NCI-H1105 treated with DMSO at 0.1 percent for 48 hours (cell line): ENCODE measurements at regions not wholly inside any gene's neighbourhood (a gene's known extent, or its start where the extent isn't known, plus 50 kb on each side); places are given as distances from the start of the nearest gene placed in this dataset.
A peak's percentile ranks its signal among the peaks of the same experiment; 100 is the strongest.

Source experiments
- DNase-seq: peaks from one replicate; lab custom pipeline; 2025; lab: John Stamatoyannopoulos, UW

DNA sequence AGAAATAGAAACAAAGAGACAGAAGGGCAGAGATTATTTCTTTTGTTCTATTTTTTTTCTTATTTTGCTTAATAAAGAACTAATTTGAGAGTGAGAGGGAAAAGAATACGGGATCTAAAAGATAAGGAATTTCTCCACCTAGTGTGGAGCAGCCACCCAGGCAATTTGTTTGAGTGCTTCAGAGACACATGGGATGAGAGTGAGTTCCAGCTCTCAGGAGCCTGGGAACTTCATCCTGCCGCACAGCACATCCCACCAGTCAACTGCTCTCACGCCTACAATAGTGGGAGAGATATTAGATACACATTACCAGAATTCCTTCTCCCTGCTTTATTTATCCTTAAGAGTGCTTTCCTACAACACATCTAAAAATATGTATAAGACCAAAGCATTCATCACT is 946.4 kb downstream of the PDHA2 start:
- no peak for DNase-seq

DNA sequence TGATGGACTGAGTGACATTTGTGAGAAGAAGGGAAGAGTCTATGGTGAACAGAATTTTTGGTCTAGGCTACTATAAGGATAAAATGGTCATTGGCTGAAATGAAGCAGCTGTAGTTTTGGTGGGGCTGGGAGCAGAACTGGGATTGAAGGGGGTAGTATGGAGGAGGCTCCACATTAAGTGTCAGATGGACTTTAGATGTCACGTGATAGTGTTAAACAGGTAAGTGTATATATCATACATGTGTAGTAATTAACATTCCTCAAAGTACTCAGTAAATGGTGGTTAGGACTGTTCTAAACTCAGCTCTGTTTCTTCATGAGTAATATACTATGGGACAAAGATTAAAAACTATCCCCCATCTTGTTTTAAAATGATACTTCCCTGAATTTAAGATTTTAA is 947.9 kb downstream of the PDHA2 start:
- no peak for DNase-seq

DNA sequence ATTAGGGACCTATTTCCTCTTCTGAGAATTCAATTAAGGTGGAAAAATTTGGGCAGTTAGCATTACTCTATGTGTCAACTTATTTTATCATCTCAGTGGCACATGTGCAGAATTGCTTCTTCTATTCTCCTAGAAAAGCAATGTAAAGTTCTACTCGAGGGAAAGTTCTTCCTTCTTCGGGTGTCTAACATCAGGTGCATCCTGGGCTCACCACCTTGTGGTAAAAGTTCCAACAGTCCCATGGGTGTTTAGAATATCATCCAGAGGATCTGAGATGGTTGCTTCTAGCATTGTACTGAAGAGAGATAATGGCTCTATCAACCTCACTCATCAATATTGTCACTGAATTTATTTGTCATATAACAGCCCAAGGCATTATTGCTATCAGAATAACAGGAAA is 969.7 kb downstream of the PDHA2 start:
- no peak for DNase-seq

DNA sequence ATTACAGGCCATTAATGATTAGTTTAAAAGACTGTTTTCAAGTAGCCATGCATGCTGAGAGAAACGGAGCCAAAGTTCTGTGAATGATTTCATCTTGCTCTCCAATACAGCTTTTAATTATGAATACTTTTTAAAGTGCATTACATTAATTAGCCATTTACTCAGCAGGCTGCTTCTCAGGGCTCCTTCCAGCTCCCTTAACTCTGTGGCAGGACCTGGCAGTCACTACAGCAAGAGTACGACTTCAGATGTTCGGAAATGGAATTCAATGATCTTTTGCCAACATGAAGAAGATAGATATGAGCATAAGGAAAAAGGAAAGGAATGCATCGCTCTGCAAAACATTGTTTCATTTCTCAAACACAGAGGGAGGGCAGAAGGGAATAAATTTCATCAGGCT is 987.2 kb downstream of the PDHA2 start:
- no peak for DNase-seq

DNA sequence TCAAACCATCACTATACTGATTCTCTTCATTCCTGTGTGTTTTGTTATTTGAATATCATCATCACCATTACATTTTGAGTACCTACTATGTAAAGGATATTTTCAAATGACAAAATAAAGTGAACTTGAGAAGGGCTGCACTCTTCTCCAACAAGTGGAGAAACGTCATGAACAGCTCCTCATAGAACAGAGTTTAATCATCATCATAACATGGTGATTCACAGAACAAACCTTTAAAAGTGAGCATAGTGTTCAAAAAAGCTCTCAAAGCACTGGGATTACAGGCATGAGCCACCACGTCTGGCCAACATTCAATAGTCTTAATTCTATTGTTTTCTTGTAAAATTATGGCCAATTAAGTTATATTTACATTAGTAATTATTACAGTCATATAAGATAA is 993.9 kb downstream of the PDHA2 start:
- no peak for DNase-seq

DNA sequence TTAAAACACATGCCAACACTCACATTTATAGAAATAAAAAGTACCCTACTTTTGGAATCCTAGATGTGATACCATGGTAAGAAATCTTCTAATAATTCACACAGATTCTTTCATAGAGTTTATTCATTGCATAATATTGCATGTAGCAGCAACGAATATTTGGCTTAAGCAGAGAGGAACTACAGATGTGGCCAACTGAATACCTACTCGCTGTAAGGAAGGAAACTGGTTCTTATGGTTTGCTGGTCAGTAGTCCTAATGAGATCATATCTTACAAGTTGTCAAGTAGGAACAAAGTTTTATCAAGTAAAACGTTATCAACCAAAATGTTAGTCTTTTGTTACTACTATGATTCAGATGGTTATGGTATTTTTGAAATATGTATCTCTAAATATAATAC is 996.1 kb downstream of the PDHA2 start:
- no peak for DNase-seq

DNA sequence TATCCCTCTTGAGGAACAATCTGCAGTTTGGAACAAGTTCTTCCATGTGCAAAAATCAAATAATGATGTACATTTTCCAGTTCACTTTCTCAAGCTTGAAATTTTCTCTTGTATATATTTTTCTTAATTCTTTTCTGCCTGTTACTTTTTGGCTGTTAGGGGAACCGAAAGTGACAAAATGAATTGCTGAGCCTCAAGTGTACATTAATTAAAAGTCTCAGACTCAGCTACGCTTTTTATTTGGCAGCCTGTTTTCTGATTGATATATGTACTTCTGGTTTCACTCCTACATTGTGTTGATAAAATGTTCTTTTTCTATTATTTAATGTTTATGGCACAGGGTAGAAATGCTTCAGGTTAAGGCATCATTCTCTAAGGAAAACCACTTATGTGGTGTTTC is 999.5 kb downstream of the PDHA2 start:
- DNase-seq, result no peak

DNA sequence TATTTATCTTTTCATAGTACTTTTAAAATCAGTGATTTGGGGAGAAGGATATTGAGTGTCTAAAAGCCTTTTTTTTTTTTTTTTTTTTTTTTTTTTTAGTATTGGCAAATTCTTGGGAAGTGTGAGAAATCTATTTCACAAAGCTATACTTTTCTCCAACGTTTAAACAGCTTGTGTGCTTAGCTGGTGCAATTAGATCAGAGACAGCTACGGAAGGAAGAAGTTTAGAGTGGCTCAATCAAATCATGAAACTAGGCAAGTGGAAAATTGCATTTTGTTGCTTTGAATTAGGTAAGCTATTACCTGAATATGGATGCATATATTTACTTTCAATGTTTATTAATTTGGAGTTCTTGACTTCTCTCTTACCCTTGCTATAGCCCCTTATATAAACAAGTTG is 1001.9 kb downstream of the PDHA2 start:
- DNase-seq, result no peak

DNA sequence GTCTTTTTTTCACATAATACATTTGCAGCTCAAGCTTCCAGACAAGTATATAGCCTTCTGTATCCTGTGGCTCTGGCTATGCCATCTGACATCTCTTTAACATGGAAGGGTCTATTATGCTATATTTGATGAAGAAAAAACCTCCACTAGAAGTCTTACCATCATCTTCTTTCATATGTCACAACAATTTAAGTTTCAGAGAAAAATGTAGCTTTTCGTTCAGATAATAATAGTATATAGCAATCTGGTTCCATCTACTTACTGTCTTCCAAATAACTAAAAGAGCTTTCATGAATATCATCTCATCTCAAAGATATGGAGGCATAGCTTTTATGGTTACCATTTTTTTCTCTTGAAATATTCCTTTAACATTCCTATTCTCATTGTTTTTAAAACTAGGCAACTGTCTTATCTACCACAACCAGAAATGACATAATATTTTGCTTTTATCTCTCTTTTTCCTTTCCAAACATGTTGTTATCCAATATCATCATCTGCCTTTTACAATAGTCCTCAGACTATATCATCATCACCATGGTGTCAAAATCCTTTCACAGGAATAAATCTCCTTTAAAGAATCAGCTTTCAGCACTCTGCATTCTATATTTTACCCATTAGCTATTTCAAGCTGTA is 1005.1 kb downstream of the PDHA2 start:
- DNase-seq, result no peak

DNA sequence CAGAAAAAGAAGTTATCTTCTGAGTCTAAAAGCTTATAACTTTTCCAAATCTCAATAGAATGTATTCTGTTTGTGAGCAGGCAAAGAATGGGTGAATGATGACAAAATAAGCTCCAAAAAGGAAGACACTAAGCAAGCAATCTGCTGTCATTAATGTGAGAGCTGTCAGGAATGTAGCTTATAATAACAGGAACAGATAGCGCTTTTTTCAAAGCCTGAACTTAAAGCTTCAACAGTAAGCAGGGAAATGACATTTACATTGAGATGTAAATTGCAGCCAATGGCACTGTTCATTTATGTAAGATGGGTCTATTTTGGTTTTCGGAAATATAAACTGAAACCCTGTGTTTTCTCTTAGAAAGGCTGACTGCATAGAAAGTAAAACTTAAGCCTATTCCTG is 1005.9 kb downstream of the PDHA2 start:
- no peak for DNase-seq

DNA sequence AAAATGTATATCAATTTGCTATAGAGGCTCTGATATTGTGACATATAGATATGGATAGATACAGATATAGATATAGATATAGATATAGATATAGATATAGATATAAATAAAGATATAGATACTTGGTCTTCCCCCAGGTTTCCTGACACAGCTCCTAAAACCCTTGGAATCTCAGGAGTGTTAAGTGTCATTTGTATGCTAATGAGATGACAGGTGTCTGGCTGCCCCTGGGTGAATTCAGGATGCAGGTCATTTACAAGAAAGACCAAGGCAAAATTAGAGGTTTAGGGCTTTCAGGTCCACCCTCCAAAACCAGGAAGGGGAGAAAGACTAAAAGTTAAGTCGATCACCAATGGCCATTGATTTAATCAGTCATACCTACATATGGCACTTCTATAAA is 1034.8 kb downstream of the PDHA2 start:
- no peak for DNase-seq

DNA sequence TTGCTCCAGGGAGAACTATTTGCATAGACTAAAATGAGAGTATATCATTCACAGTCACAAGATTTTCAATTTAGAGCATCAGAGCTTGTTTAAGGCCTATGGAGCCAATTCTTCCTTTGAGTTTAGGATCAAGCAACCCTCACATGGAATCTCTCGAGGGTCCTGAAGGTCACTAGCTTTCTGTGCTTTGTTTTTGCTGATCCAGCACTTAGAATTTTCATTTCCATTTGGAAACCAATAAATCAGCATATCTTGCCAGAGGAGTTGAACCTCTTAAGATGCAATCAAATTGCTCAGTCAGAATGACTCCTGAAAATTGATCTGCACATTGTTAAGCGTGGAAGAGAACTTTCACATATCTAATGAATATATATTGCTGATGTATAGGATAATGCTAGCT is 1039.6 kb downstream of the PDHA2 start:
- no peak for DNase-seq

DNA sequence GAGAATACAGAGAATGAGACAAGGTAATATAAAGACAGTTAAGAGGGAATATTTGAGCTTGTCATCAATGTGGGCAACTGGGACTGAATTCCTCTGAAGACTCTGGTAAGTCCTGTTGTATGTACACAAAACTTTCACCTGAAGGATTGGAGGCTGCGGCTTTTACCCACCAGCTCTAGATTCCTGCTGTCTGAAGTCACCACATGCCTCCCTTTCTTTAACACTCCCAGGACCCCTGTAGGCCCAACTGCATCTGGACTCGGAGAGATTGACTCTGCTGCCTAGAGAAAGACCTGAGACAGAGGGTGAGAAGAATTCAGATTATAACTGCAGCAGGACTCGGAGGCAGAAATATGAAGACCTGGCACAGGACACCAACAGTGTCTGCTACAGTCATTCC is 1048.0 kb downstream of the PDHA2 start:
- DNase-seq, result no peak

DNA sequence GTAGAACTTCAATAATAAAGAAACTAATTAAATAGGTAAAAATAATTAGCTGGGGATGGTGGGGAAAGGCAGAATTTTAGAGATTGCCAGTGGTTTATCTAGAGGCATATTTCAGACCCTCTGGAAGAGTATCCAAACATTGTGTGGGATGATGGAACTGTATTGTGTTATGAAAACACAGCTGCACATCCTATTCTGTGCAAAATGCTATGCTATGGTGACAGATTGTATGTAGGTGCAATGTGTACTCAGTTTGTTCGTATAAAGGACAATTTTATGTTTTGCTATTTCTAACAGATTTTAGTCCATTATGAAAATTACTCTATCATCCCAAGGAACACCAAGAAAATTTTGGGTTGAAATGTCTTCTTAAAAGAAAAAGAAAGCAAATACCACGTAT is 1054.7 kb downstream of the PDHA2 start:
- no peak for DNase-seq

DNA sequence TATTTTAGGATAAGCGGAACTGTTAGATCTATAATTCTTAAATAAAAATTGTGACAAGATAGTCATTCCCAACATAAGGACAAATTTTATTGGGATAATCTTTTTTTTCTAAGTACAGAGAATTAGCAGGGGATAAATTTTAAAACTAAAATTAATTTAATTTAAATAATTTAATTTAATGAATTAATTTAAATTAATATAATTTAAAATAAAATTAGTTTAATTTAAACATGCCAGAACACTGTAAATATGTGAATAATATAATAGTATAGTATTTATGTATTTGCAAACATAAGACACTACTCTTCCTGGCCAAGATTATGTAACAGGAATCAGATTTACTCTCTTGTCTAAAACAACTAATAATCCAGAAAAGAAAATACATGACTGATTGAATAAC is 1055.9 kb downstream of the PDHA2 start:
- no peak for DNase-seq

DNA sequence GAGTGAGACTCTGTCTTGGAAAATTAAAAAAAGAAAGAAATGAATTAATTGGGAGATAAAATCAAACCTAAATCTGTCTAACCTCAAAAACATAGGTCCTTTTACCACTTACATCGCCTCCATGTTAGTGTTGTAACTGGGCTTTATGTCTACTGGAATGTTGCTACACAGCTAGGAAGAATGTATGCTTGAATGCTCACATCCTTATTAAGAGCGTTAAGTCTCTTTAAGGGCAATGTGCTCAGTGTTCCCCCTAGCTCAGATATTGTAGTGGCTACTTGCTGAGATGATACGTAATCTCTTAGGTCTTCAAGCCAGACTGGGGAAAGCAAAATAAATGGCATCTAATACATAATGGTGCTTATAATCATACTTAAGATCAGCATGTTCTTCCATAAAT is 1072.8 kb downstream of the PDHA2 start:
- no peak for DNase-seq

DNA sequence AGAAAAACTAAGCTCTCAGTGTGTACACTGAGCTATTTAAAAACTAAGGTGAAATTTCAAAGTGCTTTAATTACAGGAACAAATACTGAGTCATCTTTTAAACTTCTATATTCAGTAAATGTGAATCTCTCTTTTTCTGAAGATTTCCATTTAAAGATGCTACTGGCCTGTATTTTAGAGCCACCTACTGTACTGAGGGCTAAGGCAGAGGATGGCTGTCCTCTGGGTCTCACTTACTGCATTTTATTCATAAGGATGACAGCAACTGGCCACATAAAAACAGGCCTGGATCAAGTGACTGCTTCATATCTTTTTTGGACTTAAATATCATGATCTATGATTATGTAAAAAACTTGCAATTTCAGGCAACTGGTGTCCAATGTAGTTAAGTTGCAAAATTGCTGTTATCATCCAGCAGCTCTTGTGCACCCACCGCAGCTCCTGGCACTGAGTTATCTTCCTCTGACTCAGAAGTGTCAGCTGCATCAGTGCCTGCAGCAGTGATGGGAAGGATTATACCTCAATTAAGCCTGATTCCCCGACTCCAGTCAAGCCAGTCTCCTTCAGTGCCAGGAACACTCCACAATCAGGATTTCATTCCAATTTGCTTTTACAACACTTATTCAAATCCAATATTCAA is 1073.7 kb downstream of the PDHA2 start:
- DNase-seq, result peak; percentile 10

DNA sequence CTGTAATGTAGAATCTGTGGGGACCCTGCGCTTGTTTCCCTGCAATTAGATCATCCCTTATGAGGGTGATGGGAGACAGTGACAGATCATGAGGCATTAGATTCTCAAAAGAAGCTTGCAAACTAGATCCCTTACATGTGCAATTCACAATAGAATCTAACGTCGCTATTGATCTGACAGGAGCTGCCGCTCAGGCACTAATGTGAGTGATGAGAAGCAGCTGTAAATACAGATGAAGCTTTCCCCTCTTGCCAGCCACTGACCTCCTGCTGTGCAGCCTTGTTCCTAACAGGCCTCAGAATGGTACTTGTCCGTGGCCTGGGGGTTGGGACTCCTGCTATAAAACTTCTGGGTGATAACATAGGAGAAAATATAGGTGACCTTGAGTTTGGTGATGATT is 1076.8 kb downstream of the PDHA2 start:
- no peak for DNase-seq

DNA sequence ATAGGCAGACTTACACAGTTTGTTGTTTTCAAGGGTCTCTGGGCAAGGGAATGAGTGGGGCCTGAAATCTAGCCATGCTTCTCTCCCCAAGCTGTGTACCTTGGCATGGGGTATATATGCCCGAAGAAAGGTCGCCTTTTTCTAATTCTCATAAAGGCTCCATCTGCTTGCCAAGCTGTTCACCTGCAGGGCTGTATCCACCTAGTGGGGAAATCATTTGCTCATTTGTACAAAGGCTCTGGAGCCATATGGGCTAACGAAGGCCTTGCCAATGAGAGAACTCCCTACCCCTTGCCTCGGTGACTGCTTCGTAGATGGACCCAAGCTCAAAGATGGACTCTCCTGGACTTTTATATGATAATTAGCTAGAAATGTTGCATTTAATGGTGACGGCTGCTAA is 1097.0 kb downstream of the PDHA2 start:
- DNase-seq, result no peak

DNA sequence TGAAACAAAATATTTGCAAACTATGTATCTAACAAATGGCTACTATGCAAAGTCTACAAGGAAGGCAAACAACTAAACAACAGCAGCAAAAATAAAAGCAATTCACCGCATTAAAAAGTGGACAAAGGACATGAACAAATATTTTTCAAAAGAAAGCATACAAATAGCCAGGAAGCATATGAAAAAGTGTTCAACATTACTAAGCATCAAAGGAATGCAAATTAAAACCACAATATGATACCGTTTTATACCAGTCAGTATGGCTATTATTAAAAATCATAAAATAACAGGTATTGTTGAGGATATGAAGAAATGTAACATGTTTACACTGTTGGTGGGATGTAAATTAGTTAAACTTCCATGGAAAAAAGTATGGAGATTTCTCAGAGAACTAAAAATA is 1106.7 kb downstream of the PDHA2 start:
- DNase-seq, result no peak

DNA sequence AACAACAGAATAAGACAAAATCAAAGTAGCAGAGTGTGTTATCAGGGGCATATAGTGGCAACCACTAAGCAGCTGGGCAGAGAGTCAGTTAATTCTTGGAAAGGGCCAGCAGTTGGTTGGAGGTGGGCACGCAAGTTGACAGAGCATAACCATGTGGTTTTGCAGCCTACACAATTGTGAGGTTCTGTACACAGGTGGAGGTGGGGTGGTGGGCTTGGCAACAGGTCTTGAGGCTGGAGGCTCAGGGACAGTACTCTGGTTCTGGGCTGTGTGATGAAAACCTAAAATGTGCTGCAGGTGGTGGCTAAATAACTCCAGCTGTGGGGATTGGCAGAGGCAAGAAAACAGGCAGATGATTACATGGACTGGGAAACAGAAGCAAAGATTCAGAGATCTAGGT is 1112.7 kb downstream of the PDHA2 start:
- no peak for DNase-seq

DNA sequence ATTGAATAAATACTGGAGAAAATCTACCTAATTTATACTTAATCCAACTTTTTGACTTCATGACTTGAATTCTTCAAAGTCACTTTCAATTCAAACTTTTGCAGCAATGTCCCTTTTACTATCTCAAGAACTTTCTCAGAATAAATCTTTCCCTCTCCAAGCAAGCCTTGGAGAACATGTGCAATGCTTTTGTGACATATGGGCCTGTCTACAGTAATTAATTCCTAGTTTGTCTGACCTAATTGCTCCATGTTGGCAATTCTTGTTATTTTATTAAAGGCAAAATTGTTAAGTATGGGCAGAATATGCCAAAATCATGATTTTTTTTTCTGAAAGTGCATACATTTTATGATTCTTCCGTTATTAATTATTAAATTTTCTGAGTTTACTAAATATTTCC is 1115.3 kb downstream of the PDHA2 start:
- no peak for DNase-seq

DNA sequence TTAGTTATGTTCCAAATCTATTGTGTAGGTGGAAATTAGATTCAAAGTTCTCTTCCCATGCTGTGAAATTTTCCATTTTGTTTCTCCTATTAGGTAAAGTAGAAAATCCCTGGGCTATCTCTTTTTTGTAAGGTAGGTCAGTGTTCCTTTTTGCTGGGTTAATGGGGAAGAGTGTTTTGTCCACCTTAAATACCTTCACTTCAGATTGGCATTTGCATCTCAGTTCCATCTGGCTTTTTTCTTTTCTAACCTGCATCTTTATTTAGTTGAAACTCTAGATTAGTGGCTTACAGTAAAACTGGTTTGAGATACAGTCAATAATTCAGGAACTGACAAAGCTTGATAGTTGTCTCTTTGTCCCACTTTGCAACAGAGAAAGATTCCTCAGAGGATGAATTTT is 1115.8 kb downstream of the PDHA2 start:
- DNase-seq, result no peak

DNA sequence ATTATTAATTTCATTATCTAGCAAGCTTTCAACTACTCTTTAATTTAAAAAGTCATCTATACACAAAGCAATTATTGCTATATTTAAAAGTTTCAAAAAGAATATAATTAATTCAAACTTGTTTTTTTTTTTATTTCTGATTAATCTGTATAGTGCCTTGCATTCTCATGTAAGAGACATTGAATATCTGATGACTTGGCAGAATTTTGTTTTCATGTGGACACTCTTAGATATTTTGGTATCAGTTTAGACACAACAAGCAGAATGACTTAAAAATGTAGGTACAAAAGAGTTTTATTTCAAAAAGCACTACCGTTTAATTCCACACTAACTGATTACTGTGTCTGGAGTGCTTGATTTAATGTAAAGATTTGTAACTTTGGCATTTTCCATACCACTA is 1129.6 kb downstream of the PDHA2 start:
- DNase-seq, result no peak
